ENCODE measurements at regions not wholly inside any gene's neighbourhood (a gene's known extent, or its start where the extent isn't known, plus 50 kb on each side); places are given as distances from the start of the nearest gene placed in this dataset.

DNA sequence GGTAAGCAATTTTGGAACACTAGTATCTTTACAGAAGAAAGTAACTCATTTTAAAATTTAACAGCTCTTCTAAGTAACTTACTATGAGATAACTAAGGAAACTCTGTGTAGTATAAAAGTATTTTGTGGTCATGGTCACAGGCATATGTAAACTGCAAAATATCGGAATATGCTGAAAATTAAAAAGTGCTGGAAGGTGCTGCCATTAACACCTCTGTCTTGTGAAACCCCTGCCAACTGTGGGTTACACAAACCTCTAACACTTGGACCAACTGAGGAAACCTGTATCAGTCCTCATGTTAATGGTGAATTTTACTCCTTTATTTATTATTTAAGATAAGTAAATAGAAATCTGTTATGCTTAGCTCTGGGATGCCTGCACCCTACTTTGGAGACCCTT, 206.7 kb downstream of the LACC1 start:
- H3K36me3 Mint-ChIP-seq (ENCODE audit: insufficient read depth, unreplicated experiment), result no peaks in the 10 kb centered on the region
- H3K27me3 ChIP-seq (replicated peaks; ENCODE audit: control insufficient read depth, insufficient read depth, low read length), result no peaks in the 10 kb centered on the region
- no TSS peak for BruUV-seq (replicated peaks)
- H3K4me1 ChIP-seq, result no peaks in the 10 kb centered on the region
- no peak overlapping the region for H3K27ac Mint-ChIP-seq (ENCODE audit: unreplicated experiment)
- intact Hi-C loops (cut with micrococcal nuclease; ENCODE audit: unreplicated experiment), result no loop called here
- H3K9me3 Mint-ChIP-seq (ENCODE audit: unreplicated experiment), result peaks cover 7% of the 10 kb centered on the region
- H3K4me3 Mint-ChIP-seq (ENCODE audit: unreplicated experiment), result no peak overlapping the region
- TF ChIP-seq, protein P1, sequence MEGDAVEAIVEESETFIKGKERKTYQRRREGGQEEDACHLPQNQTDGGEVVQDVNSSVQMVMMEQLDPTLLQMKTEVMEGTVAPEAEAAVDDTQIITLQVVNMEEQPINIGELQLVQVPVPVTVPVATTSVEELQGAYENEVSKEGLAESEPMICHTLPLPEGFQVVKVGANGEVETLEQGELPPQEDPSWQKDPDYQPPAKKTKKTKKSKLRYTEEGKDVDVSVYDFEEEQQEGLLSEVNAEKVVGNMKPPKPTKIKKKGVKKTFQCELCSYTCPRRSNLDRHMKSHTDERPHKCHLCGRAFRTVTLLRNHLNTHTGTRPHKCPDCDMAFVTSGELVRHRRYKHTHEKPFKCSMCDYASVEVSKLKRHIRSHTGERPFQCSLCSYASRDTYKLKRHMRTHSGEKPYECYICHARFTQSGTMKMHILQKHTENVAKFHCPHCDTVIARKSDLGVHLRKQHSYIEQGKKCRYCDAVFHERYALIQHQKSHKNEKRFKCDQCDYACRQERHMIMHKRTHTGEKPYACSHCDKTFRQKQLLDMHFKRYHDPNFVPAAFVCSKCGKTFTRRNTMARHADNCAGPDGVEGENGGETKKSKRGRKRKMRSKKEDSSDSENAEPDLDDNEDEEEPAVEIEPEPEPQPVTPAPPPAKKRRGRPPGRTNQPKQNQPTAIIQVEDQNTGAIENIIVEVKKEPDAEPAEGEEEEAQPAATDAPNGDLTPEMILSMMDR (IDR thresholded peaks at IDR 0.05; ENCODE audit: insufficient read depth in 1 of 2, low read depth in 1 of 2, low read length in 1 of 2, severe bottlenecking in 1 of 2, unreplicated experiment in 1 of 2), result no peak
- ChIA-PET CTCF (no interaction called here), POLR2A (no interaction called here)
- no peak for DNase-seq
- H3K27me3 Mint-ChIP-seq (ENCODE audit: insufficient read depth, unreplicated experiment), result no peaks in the 10 kb centered on the region
- no peak overlapping the region for H3K4me3 ChIP-seq (ENCODE audit: low read depth, low read length)
- 0 out of 2 replicates have a peak, but pooled peaks cover 3% of the 10 kb centered on the region for H3K9me3 ChIP-seq
- H3K36me3 ChIP-seq (ENCODE audit: control insufficient read depth, insufficient read depth, low read length), result no peaks in the 10 kb centered on the region
- no peaks in the 10 kb centered on the region for H3K4me1 Mint-ChIP-seq (ENCODE audit: low read depth, unreplicated experiment)

GRCh38 chr13:44088411-44088810, 208.7 kb downstream of the LACC1 start:
- Histone ChIP-seq H3K4me1 (no peaks in the 10 kb centered on the region), H3K9me3 (no peaks in the 10 kb centered on the region), H3K27me3 (replicated peaks; ENCODE audit: control insufficient read depth, insufficient read depth, low read length) (no peaks in the 10 kb centered on the region), H3K4me3 (ENCODE audit: low read depth, low read length) (no peak overlapping the region), H3K36me3 (ENCODE audit: control insufficient read depth, insufficient read depth, low read length) (no peaks in the 10 kb centered on the region)
- POLR2A ChIA-PET, result no interaction called here
- DNase-seq, result no peak
- H3K36me3 Mint-ChIP-seq (ENCODE audit: insufficient read depth, unreplicated experiment), result no peaks in the 10 kb centered on the region
- no TSS peak for BruUV-seq (replicated peaks)
- CTCF ChIA-PET, result no interaction called here
- peaks cover 12% of the 10 kb centered on the region for H3K9me3 Mint-ChIP-seq (ENCODE audit: unreplicated experiment)
- no peaks in the 10 kb centered on the region for H3K4me1 Mint-ChIP-seq (ENCODE audit: low read depth, unreplicated experiment)
- TF ChIP-seq, protein P1 (IDR thresholded peaks at IDR 0.05; ENCODE audit: insufficient read depth in 1 of 2, low read depth in 1 of 2, low read length in 1 of 2, severe bottlenecking in 1 of 2, unreplicated experiment in 1 of 2), result no peak
- H3K27ac Mint-ChIP-seq (ENCODE audit: unreplicated experiment), result no peak overlapping the region
- intact Hi-C loops (cut with micrococcal nuclease; ENCODE audit: unreplicated experiment), result no loop called here
- no peaks in the 10 kb centered on the region for H3K27me3 Mint-ChIP-seq (ENCODE audit: insufficient read depth, unreplicated experiment)
- H3K4me3 Mint-ChIP-seq (ENCODE audit: unreplicated experiment), result no peak overlapping the region

DNA sequence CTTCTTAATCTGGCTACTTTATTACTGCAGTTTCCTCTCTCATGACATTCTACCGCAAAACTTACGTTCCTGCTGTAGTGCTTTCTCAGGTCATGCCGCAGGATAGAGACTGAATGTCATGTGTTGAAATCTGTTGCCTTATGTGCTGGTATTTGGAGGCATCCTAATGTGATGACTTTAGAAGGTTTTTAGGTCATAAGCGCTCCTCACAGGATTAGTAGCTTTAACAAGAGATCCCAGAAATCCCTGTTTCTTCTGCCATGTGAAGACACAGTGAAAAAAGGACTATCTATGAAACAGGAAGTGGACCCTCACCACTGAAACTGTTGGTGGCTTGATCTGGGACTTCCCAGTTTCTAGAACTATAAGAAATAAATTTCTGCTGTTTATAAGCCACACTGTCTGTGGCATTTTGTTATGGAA, 209.3 kb downstream of the LACC1 start:
- H3K27me3 Mint-ChIP-seq (ENCODE audit: insufficient read depth, unreplicated experiment), result no peaks in the 10 kb centered on the region
- CTCF ChIA-PET, result no interaction called here
- no TSS peak for BruUV-seq (replicated peaks)
- Histone ChIP-seq H3K4me3 (ENCODE audit: low read depth, low read length) (no peak overlapping the region), H3K36me3 (ENCODE audit: control insufficient read depth, insufficient read depth, low read length) (no peaks in the 10 kb centered on the region), H3K9me3 (no peaks in the 10 kb centered on the region), H3K27me3 (replicated peaks; ENCODE audit: control insufficient read depth, insufficient read depth, low read length) (no peaks in the 10 kb centered on the region), H3K4me1 (no peaks in the 10 kb centered on the region)
- intact Hi-C loops (cut with micrococcal nuclease; ENCODE audit: unreplicated experiment), result no loop called here
- POLR2A ChIA-PET, result no interaction called here
- DNase-seq, result no peak
- H3K36me3 Mint-ChIP-seq (ENCODE audit: insufficient read depth, unreplicated experiment), result no peaks in the 10 kb centered on the region
- peaks cover 12% of the 10 kb centered on the region for H3K9me3 Mint-ChIP-seq (ENCODE audit: unreplicated experiment)
- no peaks in the 10 kb centered on the region for H3K4me1 Mint-ChIP-seq (ENCODE audit: low read depth, unreplicated experiment)
- TF ChIP-seq, protein P1 (IDR thresholded peaks at IDR 0.05; ENCODE audit: insufficient read depth in 1 of 2, low read depth in 1 of 2, low read length in 1 of 2, severe bottlenecking in 1 of 2, unreplicated experiment in 1 of 2), result no peak
- H3K4me3 Mint-ChIP-seq (ENCODE audit: unreplicated experiment), result no peak overlapping the region
- no peak overlapping the region for H3K27ac Mint-ChIP-seq (ENCODE audit: unreplicated experiment)

Data from Caco-2 (cell line).